ENCODE measurements at regions not wholly inside any gene's neighbourhood (a gene's known extent, or its start where the extent isn't known, plus 50 kb on each side); places are given as distances from the start of the nearest gene placed in this dataset.

DNA sequence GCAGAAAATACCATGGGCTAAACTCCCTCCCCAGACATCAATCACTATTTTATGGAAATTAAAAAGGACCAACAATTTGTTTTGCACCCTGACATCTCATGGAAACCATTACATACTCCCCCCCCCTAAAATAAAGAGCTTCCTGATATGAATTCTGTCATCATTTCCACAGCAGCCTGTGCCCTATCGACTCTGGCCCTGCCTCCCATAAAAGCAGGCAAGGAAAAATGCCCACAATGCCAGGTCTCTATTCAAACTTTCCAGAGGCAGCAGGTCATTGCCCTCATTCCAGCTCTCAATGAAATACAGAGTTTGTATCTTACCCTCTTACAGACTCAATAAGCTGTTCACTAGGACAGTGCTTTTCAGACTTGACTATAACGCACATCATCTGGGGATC lies 254.4 kb upstream of the TANK start:
- TF ChIP-seq, protein P1, sequence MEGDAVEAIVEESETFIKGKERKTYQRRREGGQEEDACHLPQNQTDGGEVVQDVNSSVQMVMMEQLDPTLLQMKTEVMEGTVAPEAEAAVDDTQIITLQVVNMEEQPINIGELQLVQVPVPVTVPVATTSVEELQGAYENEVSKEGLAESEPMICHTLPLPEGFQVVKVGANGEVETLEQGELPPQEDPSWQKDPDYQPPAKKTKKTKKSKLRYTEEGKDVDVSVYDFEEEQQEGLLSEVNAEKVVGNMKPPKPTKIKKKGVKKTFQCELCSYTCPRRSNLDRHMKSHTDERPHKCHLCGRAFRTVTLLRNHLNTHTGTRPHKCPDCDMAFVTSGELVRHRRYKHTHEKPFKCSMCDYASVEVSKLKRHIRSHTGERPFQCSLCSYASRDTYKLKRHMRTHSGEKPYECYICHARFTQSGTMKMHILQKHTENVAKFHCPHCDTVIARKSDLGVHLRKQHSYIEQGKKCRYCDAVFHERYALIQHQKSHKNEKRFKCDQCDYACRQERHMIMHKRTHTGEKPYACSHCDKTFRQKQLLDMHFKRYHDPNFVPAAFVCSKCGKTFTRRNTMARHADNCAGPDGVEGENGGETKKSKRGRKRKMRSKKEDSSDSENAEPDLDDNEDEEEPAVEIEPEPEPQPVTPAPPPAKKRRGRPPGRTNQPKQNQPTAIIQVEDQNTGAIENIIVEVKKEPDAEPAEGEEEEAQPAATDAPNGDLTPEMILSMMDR (IDR thresholded peaks at IDR 0.05), result no peak
- TF ChIP-seq POLR2A (IDR thresholded peaks at IDR 0.05), result no peak
